PFSK-1 (cell line): ENCODE measurements at regions not wholly inside any gene's neighbourhood (a gene's known extent, or its start where the extent isn't known, plus 50 kb on each side); places are given as distances from the start of the nearest gene placed in this dataset.
A peak's percentile ranks its signal among the peaks of the same experiment; 100 is the strongest.

Source experiments
- FOXP2 ChIP-seq: optimal IDR thresholded peaks from 2 replicates; pipeline ENCODE3; 2011; ENCODE audit warnings: borderline replicate concordance, control low read depth, inconsistent platforms; ENCODE audit not compliant: insufficient read depth; ENCODE audit errors: extremely low read length, extremely low read depth
- POLR2AphosphoS5 ChIP-seq: IDR thresholded peaks from 2 replicates; pipeline ENCODE4 v1.6.1; 2012; ENCODE audit warnings: low read depth, mild to moderate bottlenecking, control low read depth, low read length, moderate library complexity
- SIN3A ChIP-seq: IDR thresholded peaks from 2 replicates; pipeline ENCODE4 v1.6.1; 2012; ENCODE audit warnings: mild to moderate bottlenecking, low read length, moderate library complexity, borderline replicate concordance; ENCODE audit not compliant: insufficient read depth
- TAF1 ChIP-seq: IDR thresholded peaks from 2 replicates; pipeline ENCODE4 v1.6.1; 2012; ENCODE audit warnings: low read length, control low read depth, borderline replicate concordance; ENCODE audit not compliant: insufficient read depth
- TF ChIP-seq, protein P1 (sequence below), 2 experiments: IDR thresholded peaks; 2 replicates each; pipeline versions ENCODE4 v1.6.1 to v1.8.0; 2011 to 2012; ENCODE audit warnings: low read depth in 2 of 2, low read length in 2 of 2, control low read depth in 1 of 2, inconsistent platforms in 1 of 2, mild to moderate bottlenecking in 1 of 2, moderate library complexity in 1 of 2; ENCODE audit not compliant: insufficient read depth in 1 of 2

DNA sequence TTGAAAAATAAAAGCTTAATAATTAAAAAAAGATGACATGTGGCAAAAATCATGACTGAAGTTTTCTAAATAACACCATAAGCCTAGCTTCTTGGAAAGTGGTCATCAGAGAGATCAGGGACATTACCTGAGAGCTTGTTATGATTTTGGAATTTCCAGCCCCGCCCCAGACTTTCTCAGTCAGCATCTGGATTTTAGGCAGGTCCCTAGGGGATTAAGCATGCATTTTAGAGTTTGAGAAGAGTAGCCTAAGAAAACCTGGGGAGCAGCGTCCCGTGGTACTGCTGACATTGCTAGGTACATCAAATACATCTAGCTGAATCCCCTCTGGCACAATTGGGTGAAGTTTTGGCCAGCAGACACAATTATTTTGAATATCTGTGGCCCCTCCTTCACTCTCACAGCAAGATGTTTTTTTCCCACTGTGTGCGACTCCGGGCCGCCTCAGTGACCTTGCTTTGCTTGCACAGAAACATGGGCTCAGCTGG, 58.7 kb upstream of the MEF2A start:
- TF ChIP-seq, protein P1, sequence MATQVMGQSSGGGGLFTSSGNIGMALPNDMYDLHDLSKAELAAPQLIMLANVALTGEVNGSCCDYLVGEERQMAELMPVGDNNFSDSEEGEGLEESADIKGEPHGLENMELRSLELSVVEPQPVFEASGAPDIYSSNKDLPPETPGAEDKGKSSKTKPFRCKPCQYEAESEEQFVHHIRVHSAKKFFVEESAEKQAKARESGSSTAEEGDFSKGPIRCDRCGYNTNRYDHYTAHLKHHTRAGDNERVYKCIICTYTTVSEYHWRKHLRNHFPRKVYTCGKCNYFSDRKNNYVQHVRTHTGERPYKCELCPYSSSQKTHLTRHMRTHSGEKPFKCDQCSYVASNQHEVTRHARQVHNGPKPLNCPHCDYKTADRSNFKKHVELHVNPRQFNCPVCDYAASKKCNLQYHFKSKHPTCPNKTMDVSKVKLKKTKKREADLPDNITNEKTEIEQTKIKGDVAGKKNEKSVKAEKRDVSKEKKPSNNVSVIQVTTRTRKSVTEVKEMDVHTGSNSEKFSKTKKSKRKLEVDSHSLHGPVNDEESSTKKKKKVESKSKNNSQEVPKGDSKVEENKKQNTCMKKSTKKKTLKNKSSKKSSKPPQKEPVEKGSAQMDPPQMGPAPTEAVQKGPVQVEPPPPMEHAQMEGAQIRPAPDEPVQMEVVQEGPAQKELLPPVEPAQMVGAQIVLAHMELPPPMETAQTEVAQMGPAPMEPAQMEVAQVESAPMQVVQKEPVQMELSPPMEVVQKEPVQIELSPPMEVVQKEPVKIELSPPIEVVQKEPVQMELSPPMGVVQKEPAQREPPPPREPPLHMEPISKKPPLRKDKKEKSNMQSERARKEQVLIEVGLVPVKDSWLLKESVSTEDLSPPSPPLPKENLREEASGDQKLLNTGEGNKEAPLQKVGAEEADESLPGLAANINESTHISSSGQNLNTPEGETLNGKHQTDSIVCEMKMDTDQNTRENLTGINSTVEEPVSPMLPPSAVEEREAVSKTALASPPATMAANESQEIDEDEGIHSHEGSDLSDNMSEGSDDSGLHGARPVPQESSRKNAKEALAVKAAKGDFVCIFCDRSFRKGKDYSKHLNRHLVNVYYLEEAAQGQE (IDR thresholded peaks at IDR 0.05; ENCODE audit: insufficient read depth in 1 of 2, low read depth in 2 of 2, low read length in 2 of 2) = no peak
- TF ChIP-seq SIN3A (no peak), TAF1 (no peak), POLR2AphosphoS5 (no peak), FOXP2 (no peak)

DNA sequence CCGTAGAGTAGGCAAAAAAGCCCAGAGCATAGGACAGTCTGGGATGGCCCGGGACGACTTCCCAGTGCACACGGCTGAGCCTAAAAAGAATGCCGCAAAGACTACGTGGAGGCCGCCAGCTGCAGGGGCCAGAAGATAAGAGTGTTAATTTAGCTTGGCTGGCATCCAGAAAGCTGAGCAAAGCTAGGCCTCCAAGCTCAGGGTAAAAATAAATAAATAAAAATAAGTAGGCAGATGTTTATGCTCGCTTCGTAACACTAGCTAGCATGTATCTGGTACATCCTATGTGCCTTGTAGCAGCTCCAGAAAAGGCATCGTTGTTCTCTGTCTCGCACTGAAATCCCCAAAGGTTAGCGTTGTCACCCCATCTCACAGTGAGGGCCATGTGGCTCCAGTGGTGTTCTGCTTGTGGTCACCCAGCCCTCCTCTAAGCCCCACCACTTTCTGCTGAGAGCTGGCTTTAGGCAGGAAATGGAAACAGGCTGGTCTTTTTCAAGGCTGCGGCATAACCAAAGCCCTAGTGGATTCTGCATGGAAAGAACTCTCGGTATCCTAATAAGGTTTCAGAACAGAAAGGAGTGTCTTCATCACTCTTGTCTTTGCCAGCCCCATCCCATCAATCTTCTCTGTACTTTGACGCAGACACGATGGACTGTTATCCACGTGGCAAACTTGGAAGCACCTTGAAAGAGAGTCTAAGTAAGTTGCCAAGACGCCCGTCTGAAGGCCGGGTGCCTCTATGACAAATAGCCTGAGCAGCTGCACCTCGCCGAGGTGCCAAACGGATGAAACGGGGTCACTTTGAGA, 58.1 kb upstream of the MEF2A start:
- no peak for TF ChIP-seq POLR2AphosphoS5
- TF ChIP-seq SIN3A = 0 out of 2 replicates have a peak, but pooled peaks have one; percentile 12

DNA sequence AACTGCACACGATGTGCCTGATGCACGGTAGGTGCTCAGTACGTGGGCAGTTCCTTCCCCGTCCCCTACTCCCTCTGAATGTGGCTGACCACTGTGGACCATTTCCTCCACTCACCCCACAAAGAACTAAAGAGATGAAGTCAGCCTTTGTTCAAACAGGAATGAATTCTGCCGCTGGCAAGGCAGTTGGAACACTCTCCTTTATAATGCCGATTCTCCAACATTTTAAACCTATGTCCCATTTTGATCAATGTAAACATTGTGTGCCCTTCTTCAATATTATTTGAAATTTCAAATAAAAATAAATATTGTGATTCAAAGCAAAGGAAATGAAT, 57.5 kb upstream of the MEF2A start:
- TF ChIP-seq SIN3A = no peak
- TF ChIP-seq FOXP2 = no peak
- no peak for TF ChIP-seq TAF1
- TF ChIP-seq, protein P1 (IDR thresholded peaks at IDR 0.05; ENCODE audit: insufficient read depth in 1 of 2, low read depth in 2 of 2, low read length in 2 of 2) = no peak
- TF ChIP-seq POLR2AphosphoS5 = no peak

DNA sequence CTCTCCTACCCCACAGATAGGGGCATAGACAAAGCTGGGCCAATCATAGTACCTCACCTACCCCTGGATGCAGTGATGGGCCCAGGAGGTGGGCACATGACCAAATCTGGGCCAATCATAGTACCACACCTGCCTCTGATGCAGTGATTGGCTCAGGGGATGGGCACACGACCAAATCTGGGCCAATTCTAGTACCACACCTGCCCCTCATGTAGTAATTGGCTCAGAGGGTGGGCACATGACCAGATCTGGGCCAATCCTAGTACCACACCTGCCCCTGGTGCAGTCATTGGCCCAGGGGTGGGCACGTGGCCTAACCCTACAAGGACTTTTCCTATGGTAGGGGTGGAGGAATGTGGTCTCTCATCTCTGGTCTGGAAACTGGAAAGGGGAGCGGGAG, 56.9 kb upstream of the MEF2A start:
- TF ChIP-seq FOXP2 (no peak), SIN3A (no peak), TAF1 (no peak), POLR2AphosphoS5 (no peak)
- TF ChIP-seq, protein P1 (IDR thresholded peaks at IDR 0.05; ENCODE audit: insufficient read depth in 1 of 2, low read depth in 2 of 2, low read length in 2 of 2) = no peak

DNA sequence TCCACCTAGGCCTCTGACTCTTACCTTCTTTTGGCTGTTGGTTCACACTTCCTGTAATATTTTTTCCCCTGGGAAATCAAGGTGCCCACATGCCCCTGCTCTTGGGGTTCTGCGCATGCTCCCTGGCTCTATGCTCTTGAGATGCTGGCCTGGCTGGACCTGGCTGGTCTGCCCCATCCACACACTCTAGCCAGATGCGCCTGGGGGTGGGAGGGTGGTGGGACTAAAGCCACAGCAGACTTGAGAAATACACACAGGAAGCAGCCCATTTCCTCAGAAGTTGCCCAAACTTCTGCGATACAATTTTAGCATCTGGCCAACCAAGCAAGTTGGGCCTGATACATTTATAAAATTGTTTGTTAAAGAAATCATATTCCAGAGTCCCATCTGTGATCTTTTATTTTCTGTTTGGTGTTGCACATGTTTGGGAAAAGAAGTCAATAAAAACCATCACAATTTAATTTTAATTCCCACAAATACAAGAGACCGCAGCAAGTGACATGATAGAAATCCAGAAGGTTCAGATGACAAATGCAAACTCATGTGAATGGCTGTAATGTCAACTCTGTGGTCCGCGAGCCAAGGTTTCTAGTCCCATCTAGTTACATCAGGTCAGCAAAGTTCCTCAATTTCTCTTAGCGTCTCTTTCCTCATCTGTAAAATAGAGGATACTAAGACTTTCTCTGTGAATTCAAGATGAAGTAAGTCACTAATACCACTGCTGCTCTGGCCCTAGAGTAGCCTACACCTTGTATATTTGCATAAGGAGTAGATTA, 55.9 kb upstream of the MEF2A start:
- no peak for TF ChIP-seq POLR2AphosphoS5
- no peak for TF ChIP-seq SIN3A
- no peak for TF ChIP-seq FOXP2
- no peak for TF ChIP-seq TAF1
- TF ChIP-seq, protein P1 (IDR thresholded peaks at IDR 0.05; ENCODE audit: insufficient read depth in 1 of 2, low read depth in 2 of 2, low read length in 2 of 2) = no peak
